RWPE2 (cell line): ENCODE measurements at regions not wholly inside any gene's neighbourhood (a gene's known extent, or its start where the extent isn't known, plus 50 kb on each side); places are given as distances from the start of the nearest gene placed in this dataset.

Source experiments
- ATAC-seq: fragments of 200-7000 bp; cut with Tn5 transposase; 3 replicates; pipeline ENCODE4 v1.9.1; 2021; ENCODE audit warnings: low read depth
- DNase-seq: peaks from one replicate; pipeline ENCODE4 v3.0.0-alpha.2; 2020; ENCODE audit warnings: low spot score
- H3K27ac ChIP-seq: fragments of 450-650 bp; 2 replicates; pipeline ENCODE4 v1.5.1; 2017; ENCODE audit warnings: mild to moderate bottlenecking; ENCODE audit not compliant: poor library complexity, severe bottlenecking
- H3K27me3 ChIP-seq: fragments of 250-450 bp; sonication (Bioruptor Pico); 2 replicates; pipeline ENCODE4 v1.5.1; 2021; ENCODE audit warnings: mild to moderate bottlenecking, moderate library complexity; ENCODE audit not compliant: insufficient read depth, poor library complexity, severe bottlenecking
- H3K36me3 ChIP-seq: fragments of 250-450 bp; sonication (Bioruptor Pico); 2 replicates; pipeline ENCODE4 v1.5.1; 2020; ENCODE audit warnings: low read depth, mild to moderate bottlenecking, moderate library complexity
- H3K4me1 ChIP-seq: fragments of 250-450 bp; sonication (Bioruptor Pico); 2 replicates; pipeline ENCODE4 v1.5.1; 2021; ENCODE audit warnings: mild to moderate bottlenecking, moderate library complexity; ENCODE audit not compliant: insufficient read depth, poor library complexity, severe bottlenecking
- H3K4me3 ChIP-seq: fragments of 250-450 bp; sonication (Bioruptor Pico); 2 replicates; pipeline ENCODE4 v1.5.1; 2021; ENCODE audit warnings: mild to moderate bottlenecking, moderate library complexity; ENCODE audit not compliant: severe bottlenecking
- H3K9me3 ChIP-seq: fragments of 250-450 bp; sonication (Bioruptor Pico); 2 replicates; pipeline ENCODE4 v1.5.1; 2021; ENCODE audit warnings: mild to moderate bottlenecking, moderate library complexity; ENCODE audit not compliant: severe bottlenecking
- TF ChIP-seq, protein P1 (sequence below): fragments of 450-650 bp; IDR thresholded peaks from one replicate; pipeline ENCODE4 v1.5.1; 2017; ENCODE audit warnings: mild to moderate bottlenecking, moderate library complexity; ENCODE audit not compliant: poor library complexity, severe bottlenecking

DNA sequence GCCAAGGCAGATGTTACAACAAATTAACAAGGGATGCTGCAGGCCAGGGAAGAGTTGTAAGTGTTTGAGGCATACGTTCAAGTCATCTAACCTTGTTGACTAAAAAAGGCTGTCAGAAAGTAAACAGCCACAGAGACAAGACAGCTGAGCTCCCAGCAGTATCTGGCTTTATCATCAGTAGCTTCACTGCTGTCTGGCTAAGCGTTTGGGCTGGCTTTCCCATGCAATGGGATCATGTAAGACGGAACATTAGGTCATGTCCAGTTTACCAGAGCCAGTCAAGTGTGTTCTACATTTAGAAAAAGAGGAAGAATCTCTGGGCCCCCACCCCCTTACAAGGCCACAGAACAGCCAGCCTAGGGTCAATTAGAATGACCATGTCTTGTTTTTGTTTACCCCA is 51.3 kb upstream of the GSAP start:
- Histone ChIP-seq H3K4me3 (no peak overlapping the region), H3K36me3 (no peaks in the 10 kb centered on the region), H3K27ac (no peak overlapping the region), H3K9me3 (no peaks in the 10 kb centered on the region), H3K27me3 (no peaks in the 10 kb centered on the region), H3K4me1 (no peaks in the 10 kb centered on the region)
- TF ChIP-seq, protein P1, sequence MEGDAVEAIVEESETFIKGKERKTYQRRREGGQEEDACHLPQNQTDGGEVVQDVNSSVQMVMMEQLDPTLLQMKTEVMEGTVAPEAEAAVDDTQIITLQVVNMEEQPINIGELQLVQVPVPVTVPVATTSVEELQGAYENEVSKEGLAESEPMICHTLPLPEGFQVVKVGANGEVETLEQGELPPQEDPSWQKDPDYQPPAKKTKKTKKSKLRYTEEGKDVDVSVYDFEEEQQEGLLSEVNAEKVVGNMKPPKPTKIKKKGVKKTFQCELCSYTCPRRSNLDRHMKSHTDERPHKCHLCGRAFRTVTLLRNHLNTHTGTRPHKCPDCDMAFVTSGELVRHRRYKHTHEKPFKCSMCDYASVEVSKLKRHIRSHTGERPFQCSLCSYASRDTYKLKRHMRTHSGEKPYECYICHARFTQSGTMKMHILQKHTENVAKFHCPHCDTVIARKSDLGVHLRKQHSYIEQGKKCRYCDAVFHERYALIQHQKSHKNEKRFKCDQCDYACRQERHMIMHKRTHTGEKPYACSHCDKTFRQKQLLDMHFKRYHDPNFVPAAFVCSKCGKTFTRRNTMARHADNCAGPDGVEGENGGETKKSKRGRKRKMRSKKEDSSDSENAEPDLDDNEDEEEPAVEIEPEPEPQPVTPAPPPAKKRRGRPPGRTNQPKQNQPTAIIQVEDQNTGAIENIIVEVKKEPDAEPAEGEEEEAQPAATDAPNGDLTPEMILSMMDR = no peak
- DNase-seq = no peak
- no peak for ATAC-seq

DNA sequence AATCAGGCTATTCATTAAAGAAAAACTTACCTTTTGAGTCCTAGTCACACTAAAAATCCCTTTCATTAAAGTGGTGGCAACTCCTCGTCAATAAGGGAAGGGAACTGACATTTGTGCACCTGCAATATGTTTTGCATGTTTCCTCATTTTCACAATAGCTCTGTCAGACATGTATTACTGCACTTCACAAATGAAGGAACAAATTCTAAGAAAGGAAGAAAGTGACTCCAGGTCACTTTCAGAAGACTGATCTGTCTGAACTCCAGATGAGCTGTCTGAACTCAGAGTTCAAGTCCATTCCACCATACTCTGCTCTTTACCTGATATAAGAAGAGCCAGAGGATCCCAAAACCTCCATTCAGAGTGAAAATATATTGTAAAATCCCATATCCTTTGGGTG is 50.3 kb upstream of the GSAP start:
- Histone ChIP-seq H3K27me3 (no peaks in the 10 kb centered on the region), H3K9me3 (no peaks in the 10 kb centered on the region), H3K4me3 (no peak overlapping the region), H3K4me1 (no peaks in the 10 kb centered on the region), H3K36me3 (no peaks in the 10 kb centered on the region), H3K27ac (no peak overlapping the region)
- TF ChIP-seq, protein P1 = no peak
- DNase-seq (no peak), ATAC-seq (no peak)
